LHCN-M2 (cell line): ENCODE measurements at regions not wholly inside any gene's neighbourhood (a gene's known extent, or its start where the extent isn't known, plus 50 kb on each side); places are given as distances from the start of the nearest gene placed in this dataset.

Experiments
- DNase-seq: peaks from one replicate; pipeline ENCODE4 v3.0.0-alpha.2; 2012; ENCODE audit warnings: low read depth

DNA sequence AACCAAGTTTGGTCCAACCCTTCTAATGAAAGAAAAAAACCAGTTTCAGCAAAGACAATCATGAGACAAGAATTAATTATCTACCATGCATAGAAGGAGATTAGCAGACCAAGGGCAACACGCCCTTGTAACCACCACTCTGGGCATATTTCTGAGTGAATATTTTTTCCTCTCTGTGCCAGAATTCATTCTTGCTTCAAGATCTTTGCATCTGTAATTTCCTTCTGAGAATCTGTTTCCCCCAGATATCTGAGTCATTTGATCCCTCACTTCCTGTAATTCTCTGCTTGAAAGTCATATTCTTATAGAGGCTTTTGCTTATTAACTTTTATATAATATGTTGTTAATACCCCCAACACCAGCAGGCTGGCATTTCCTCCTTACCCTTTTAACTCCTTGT, 243.7 kb downstream of the SLC16A7 start:
- peak; percentile 8 for DNase-seq

DNA sequence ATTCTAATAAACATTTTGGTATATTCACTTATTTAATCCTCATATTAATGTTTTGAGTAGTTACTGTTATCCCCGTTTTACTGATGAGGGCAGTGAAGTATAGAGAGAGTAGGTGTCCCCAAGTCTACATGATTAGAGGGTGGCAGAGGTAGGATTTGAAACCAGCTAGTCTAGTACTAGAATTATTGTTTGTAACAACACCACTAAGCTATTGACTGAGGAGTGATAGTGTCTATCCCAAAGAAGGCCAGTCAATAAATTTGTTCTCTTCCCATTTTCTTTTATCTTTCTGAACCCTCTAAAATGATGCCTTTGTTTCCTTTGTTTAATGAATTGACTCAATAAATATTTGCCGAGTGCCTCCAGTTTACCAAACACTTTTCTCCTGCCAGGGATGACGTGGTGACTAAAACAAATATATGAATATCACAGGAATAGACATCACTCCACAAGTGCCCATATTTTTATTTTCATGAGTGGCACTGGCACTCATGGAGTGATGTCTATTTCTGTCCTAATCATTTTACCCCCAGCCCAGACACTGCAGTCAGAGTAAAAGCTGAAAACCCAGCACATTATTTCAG, 247.5 kb downstream of the SLC16A7 start:
- DNase-seq = no peak

DNA sequence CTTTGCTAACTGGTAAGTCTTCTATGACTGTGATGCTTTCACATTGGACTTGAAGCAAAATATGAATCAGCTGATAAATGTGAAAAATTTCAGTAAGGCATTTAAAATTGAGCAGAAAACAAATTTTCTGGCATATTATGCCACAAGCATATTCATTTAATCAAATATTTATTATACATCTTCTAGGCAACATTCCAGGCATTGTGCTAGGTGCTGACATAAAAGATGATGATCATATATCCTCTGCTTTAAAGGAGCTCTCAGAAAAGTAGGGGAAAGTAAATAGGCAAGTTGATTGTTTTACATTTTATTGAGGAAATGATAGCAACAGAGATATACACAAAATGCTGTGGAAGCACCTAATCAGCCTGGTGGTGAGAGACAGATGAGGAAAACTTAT, 248.9 kb downstream of the SLC16A7 start:
- no peak for DNase-seq

DNA sequence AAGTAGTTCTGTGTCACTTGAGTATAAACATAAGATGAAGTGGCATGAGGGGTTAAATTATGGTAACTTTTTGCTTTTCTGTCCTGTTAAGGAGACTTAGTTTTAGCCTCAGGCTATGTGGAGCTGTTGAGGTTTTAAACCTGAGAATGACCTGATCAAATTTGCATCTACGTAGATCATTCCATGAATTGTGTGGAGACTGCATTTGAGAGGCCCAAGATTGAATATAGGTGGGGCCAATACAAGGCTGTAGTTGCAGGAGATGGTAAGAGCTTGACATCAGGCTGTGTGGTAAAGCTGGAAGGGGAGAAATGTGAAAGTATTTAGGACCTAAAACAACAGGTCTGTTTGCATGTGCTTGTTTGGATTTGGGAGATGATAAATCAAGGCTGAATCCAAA, 249.5 kb downstream of the SLC16A7 start:
- DNase-seq = no peak

DNA sequence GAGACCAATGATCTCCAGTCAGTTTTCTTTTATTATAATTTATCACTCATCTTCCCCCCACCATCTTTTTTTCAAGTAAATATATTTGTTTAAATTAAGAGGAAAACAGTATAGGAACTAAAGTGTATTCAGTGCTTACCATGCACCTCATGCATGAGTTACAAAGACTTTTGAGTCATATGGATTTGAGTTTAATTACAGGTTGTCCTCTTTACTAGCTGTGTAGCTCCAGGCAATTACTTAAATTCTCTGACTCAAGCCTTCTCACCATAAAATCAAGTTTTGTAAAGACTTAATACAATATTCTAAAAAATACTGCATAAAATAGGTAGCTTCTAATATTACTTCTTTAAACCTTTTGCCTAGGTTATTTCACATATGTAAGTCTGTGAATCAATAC, 251.3 kb downstream of the SLC16A7 start:
- DNase-seq = no peak

DNA sequence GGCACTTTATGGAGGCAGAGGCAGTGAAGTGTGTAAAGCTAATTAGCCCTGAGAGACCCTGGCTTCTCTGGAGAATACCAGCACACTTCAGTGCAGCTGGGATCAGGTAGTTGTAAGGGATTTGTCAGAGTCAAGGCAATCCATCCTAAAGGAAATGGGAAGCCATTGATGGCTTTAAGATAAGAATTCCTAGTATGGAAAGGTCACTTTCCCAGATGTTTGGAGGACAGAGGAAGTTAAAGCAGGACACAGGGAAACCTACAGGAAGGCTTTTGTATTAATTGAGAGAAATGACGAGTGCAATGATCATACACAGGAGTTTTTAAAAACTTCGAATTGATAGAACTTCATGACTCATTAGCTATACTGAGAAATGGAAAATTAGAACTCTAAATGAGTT, 254.4 kb downstream of the SLC16A7 start:
- no peak for DNase-seq

DNA sequence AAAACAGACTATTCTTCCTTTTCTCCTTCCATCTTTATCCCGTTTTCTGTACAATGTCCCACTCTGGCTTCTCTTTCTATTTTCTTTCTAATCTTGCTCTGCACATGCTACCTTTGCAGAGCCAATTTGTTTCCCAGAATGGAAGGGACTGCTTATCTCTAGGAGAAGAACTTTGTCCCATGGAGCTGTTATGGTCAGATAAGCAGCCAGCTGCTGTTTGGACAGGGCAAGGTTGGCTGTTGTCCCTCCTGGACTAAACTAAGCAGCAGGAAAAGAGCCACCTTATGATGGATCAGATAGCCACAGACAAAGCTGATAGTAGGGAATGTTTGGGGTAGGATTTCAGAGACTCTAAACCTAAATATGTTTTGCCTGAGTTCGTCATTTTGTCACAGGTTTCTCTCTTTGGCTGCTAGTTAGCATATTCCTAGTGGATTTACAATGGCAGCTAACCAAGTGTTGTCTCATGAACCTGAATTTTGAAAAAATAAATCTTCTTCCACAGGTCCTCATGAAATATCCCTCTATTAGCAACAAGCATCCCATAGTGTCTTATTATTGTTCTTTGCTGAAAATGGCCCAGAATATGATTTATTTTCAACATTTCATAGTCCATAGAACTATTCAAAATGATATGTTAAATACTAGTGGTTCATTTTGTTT, 262.8 kb downstream of the SLC16A7 start:
- DNase-seq = no peak

DNA sequence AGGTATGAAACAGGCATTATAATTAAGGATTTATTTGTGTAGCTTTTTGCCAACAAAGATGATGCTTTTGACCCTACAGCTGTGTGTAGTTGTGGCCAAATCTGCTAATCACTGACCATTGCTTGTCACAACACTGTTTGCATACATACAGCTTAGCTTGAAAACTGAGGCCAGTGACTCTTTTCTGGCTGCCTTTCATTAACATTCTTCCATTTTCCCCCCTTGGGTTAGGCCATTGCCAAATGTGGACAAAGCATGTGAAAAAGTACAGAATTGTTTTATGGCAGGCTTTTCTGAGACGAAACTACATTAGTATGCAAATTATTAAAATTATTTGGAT, 263.3 kb downstream of the SLC16A7 start:
- DNase-seq = no peak

DNA sequence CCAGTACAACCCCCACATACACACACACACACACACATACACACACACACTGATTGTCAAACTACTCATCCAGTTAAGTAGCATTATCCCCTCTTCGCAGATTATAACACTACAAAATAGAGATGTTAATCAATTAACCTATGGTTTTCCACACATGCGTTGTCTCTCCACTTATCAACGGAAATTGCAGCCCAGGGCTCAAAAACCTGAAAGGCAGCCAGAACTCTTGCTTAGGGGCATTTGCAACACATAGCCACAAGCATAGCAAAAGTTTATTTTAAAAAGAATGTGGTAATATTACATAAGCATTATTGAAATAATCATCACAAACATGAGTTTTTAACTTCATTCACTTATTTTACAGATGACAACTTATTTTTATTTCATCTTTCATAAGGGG, 265.8 kb downstream of the SLC16A7 start:
- DNase-seq = no peak

DNA sequence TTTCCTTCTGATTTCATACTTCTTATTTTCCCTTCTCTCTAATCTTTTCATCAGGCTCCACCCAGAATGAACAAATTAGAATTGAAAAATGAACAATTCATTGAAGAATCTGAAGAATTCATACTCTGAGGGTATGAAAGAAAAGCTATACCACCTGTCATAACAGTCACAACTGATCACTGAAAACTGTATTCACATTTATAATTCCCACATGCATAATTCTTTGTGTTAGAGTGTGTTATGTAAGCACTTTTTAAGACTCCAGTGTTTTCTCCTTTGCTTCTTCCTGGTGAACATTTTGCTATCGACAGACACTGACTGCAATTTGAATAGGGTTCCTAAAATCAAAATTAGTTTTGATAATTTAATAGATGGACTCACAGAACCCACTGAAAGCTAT, 271.2 kb downstream of the SLC16A7 start:
- no peak for DNase-seq

DNA sequence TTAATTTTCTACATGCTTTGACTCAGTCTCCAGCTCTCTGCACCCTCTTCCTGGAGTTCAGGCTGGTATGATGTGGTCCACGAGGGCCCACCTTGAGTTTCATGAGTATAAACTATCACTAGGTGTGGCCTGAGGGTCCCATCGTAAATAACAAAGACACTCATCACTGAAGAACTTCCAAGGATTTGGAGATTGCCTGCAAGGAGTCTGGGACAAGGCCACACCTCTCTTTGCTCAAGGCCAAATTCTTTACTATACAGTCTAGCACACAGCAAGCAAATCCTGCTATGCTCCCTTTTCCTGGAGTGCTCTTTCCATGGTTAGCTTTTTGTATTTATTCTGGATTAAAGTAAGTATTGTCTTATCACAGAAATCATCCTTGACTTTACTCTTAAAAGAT, 271.9 kb downstream of the SLC16A7 start:
- DNase-seq = no peak

DNA sequence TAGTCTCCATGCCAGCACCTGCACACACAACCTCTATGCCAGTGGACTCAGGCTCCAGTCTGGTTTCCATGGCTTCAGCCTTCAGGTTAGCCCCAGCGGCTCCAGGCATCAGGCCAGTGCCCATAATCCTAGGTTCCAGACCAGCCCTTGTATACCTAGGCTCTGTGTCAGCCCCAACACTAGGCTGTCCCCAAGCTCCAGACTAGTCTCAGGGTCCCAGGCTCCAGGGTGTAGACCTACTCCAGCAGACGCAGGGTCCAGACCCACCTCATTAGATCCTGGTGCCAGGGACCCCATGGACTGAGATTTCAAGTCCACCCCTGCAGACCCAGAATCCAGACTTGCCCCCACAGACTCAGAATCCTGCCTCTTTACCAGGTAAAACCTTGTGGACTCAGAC, 275.9 kb downstream of the SLC16A7 start:
- no peak for DNase-seq

DNA sequence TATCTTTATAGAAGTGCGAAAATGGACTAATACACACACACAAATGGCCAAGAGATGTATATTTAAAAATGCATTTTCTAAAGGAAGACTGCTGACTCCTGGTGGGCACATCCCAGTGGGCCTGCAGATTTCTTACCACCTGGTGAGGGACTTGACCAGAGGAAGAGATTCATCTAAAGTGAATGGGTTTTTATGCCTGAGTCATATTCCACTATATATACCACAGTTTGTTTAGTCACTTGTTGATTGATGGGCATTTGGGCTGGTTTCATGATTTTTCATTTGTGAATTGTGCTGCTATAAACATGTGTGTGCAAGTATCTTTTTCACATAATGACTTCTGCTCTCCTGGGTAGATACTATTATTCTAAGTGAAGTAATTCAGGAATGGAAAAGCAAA, 277.3 kb downstream of the SLC16A7 start:
- DNase-seq = no peak

DNA sequence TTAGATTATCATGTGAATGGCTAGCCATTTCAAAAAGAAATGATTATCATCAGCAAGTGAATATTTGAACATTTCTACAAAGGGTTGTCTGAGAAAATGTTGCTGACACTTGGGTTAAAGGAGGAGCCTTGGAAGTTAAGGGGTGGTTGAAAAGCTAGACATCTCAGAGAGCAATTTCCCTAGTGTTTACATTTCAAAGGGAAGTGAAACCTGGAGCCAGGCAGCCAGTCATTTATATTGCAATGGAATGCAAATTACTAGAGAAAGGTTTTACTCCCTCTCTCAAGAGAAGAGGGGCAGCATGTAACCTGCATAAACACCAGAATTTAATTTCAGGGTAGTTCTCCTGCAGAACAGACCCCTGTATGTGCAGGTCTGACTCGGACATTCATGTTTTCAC, 279.0 kb downstream of the SLC16A7 start:
- no peak for DNase-seq

DNA sequence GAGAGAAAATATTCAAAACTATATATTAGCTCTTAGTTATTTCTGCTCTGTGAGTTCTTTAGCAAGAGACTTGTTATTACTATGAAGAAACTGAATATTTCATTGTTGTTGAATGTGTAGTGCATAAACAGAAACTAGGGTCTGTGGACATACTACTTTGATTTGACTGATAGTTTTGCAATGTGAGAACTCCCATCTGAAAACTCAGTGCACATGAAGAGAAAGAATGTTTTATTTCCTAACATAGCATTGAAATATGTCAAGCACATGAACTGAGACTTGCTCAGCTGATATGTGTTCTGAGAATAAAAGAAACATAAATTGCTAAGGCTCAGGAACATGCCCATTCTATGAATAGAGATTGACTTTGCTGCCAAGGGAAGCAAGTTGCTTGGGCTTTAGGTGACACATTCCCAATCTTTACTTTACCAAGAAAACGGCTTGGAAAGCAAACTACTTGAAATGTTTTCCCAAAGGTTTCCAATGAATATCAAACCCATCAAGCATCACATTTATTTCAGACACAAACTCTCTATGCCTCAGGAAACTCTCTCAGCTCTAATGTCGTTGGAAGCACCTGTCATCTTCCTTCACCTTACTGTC, 290.4 kb downstream of the SLC16A7 start:
- no peak for DNase-seq

DNA sequence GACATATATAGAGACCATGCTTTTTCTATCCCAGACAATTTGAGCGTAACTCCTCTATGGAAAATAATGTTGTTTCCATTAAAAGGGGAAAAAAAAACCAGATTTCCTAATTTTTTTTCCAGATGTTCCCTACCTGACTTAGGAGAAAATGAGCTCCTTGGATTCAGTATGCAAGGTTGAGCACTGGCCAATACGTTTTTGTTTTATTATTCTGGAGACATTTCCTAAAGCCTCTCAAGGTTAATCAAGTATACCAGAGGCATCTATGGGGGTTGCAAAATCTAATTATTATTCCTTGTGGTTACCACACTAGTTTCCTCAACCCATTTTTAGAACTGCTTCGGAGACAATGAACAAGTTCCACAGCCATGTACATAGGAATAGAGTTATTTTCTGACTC, 291.3 kb downstream of the SLC16A7 start:
- DNase-seq = no peak

DNA sequence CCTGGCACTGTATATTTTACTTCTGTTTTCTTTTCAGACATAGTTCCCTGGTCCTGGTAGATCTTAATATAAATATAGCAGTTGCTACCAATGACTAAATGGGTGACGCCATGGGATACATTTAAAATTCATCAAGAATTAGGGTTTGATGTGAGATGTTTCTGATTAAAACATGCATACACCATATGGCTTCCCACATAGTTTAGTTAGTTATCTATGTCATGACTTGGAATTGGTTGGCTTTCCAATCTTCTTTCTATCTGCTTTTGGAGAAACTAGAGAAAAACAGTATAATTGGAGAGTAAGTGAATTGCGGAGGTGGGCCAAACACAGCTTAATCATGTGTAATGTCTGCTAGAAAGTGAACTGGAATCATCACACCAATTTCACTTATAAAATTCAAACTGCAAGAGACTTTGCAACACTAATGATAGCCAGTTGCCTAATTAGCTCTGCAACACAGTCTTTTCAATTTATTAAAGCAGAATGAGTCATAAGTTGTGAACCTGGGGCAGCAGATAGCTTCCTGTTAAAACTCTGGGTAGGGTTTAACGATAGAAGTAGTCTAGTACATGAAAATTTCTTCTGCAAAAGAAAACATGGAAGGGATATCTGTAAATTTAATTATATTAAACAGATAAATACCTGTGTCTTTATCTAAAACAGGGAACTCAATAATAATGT, 295.2 kb downstream of the SLC16A7 start:
- DNase-seq = no peak

DNA sequence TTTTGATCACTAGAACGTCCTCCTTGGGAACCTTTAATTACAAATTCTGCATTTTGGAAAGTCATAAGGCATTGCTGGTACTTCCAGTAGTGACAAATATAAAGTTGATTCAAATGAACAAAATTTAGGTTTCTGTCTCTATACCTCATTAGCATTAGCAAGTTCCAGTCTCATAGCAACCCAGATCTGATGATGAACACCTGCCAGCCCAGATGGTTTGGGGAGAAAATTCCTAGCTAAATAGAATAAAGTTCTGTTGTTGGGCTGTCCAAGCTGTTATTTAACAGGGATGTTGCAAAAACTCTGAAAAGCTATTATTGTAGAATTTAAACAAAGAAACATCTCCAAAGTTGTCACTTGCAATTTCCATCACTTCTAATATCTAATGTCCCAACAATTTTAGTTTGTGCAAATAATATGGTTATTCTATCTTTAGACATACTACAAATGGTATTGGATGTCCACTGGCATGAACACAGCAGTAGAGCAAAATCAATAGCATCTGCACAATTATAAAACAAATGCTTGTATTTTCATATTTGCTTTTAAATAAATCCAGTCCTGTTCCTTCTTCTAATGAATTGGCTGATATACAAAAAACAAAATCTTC, 299.4 kb downstream of the SLC16A7 start:
- DNase-seq = no peak

DNA sequence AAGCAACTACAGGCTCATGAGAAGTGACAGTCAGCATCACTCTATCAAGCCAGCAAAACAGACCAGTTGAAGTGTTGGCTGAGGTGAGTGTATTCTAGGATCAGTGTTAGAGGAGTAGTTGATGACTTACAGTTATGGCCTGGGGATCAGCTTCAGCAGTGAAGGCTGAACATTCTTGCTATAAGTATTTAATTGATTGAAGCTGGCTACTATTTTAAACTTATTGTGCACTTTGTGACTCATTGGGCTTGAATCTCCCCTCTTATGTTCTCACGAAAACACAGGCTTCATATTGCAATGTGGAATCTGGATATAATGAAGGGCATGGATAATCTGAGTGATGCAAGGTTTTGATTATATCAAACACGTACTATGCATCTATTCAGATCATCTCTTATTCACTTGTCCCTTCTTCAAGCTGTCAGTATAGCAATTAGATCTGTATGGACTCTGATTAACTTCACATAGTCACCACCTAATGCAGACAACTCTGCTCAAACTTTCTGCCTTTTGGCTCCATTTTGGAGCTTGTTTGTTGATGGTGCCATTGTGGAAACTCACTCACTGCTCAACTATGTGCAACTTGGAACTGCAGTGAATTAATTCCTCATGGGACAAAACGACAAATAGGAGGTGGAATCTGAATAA, 309.2 kb downstream of the SLC16A7 start:
- DNase-seq = no peak

DNA sequence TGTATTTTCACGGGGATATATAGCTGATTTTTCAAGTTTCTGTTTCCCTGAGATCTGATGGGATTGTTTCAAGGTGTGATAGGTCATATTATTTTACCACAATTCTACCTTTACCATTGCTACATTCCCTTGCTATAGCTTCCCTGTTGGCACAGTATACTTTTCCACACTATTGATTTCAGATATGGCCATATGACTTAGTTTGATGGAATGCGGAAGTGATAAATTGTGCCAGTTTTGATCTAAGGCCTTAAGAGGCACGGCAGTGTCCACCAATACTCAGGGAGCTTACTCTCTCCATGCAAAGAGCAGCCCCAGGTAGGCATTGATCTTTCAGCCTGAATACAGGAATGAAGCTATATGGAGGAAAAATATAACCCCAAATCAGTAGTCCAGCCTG, 315.7 kb downstream of the SLC16A7 start:
- DNase-seq = no peak

DNA sequence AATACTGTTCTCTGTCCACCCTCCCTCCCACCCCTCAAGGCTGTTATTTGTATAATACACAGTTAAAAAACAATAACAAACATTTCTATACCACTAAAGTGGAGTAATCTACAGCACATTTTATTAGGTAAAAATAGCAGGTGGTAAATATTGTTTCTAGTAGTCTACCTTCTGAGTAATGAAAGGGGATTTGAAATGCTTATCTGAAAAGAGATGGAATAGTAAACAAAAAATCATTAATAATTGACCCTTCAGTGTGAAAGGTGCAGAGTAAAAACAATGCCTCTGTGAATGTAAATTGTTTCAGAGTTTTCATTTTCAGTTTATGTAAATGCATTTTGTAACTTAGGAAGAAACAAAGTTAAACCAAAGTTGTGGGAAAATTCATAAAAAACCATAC, 321.2 kb downstream of the SLC16A7 start:
- DNase-seq = no peak

DNA sequence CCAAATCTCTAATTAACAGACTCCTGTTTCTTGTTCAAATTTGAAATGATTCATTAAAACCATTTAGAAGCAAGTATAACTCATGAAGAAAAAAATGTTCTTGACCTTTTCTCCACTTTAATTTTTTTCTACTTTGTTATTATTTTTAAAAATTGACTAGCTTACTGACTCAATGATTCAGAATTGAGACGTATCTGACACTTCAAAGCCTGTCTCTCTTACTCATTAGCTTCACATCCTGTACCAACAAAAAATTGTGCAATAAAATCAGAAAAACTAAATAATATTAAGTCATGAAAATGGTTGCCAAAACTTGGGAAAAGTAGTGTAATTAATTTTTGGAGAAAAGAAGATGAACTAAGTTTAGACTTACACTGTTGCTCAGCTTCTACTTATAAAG, 331.2 kb downstream of the SLC16A7 start:
- peak; percentile 57 for DNase-seq
